Activated T-cell treated with anti-CD3 and anti-CD28 coated beads for 24 hours (primary cell): ENCODE measurements at regions not wholly inside any gene's neighbourhood (a gene's known extent, or its start where the extent isn't known, plus 50 kb on each side); places are given as distances from the start of the nearest gene placed in this dataset.
"Not testable (repeated sequence)": the region's sequence is repeated elsewhere in the genome, so short reads cannot be mapped to it uniquely, and the experiment has no call there.

Experiments
- DNase-seq: peaks from one replicate; pipeline ENCODE4 v3.0.0-alpha.2; 2020; ENCODE audit warnings: low read depth

- DNase-seq, result no peak
Measured at GRCh38 chr10:36872702-36873393, 252.6 kb upstream of the ANKRD30A start.

- no peak for DNase-seq
Measured at GRCh38 chr10:36840788-36841187, 284.6 kb upstream of the ANKRD30A start.

- DNase-seq, result no peak
Measured at GRCh38 chr10:36837416-36837815, 288.0 kb upstream of the ANKRD30A start.

GRCh38 chr10:36819781-36820180 is 305.6 kb upstream of the ANKRD30A start:
- no peak for DNase-seq

GRCh38 chr10:36817898-36818297 is 307.5 kb upstream of the ANKRD30A start:
- no peak for DNase-seq

- DNase-seq, result no peak
Measured at GRCh38 chr10:36808625-36809362, 316.6 kb upstream of the ANKRD30A start.

GRCh38 chr10:36803229-36803628 is 322.2 kb upstream of the ANKRD30A start:
- no peak for DNase-seq

- no peak for DNase-seq
Measured at GRCh38 chr10:36802490-36803153, 322.8 kb upstream of the ANKRD30A start.

GRCh38 chr10:36801660-36802059 is 323.7 kb upstream of the ANKRD30A start:
- DNase-seq, result no peak

GRCh38 chr10:36794981-36795380 is 330.4 kb upstream of the ANKRD30A start:
- DNase-seq, result no peak

- DNase-seq, result no peak
Measured at GRCh38 chr10:36789974-36790373, 335.4 kb upstream of the ANKRD30A start.

GRCh38 chr10:36788152-36788551 is 337.2 kb upstream of the ANKRD30A start:
- DNase-seq, result no peak

- no peak for DNase-seq
Measured at GRCh38 chr10:36783400-36783799, 342.0 kb upstream of the ANKRD30A start.

GRCh38 chr10:36781570-36781969 is 343.8 kb upstream of the ANKRD30A start:
- no peak for DNase-seq

GRCh38 chr10:36780158-36780557 is 345.2 kb upstream of the ANKRD30A start:
- no peak for DNase-seq

GRCh38 chr10:36779238-36779846 is 346.1 kb upstream of the ANKRD30A start:
- DNase-seq, result no peak

- no peak for DNase-seq
Measured at GRCh38 chr10:36778651-36779050, 346.7 kb upstream of the ANKRD30A start.

GRCh38 chr10:36773652-36774051 is 351.7 kb upstream of the ANKRD30A start:
- no peak for DNase-seq

GRCh38 chr10:36771725-36772124 is 353.7 kb upstream of the ANKRD30A start:
- DNase-seq, result no peak

GRCh38 chr10:36769741-36770140 is 355.7 kb upstream of the ANKRD30A start:
- not testable (repeated sequence) for DNase-seq

- DNase-seq, result no peak
Measured at GRCh38 chr10:36766940-36767339, 358.5 kb upstream of the ANKRD30A start.

- DNase-seq, result no peak
Measured at GRCh38 chr10:36766415-36766810, 359.0 kb upstream of the ANKRD30A start.
